ENCODE measurements at regions not wholly inside any gene's neighbourhood (a gene's known extent, or its start where the extent isn't known, plus 50 kb on each side); places are given as distances from the start of the nearest gene placed in this dataset.

- no peak for TF ChIP-seq CTCF (IDR thresholded peaks at IDR 0.05)
- TF ChIP-seq EP300 (IDR thresholded peaks at IDR 0.05), result no peak
- no peak for TF ChIP-seq POLR2A (IDR thresholded peaks at IDR 0.05)
Observed at GRCh38 chrX:11941571-11941970, 183.5 kb downstream of the MSL3 start.

Data from sigmoid colon (tissue), 4 donors.